Bronchial epithelial cell (primary cell): ENCODE measurements at regions not wholly inside any gene's neighbourhood (a gene's known extent, or its start where the extent isn't known, plus 50 kb on each side); places are given as distances from the start of the nearest gene placed in this dataset.

Experiments
- DNase-seq: peaks from one replicate; pipeline ENCODE4 v3.0.0-alpha.2; 2010; ENCODE audit warnings: low read depth
- FAIRE-seq: peaks from 2 replicates; lab custom pipeline; 2011; peaks lifted over from hg19 to GRCh38; lab: Jason Lieb, UNC
- H3K27me3 ChIP-seq: 2 replicates; pipeline ENCODE4 v1.5.1; 2011; ENCODE audit warnings: low read length; ENCODE audit not compliant: control insufficient read depth, insufficient read depth
- H3K36me3 ChIP-seq: 2 replicates; pipeline ENCODE4 v1.5.1; 2011; ENCODE audit warnings: low read length; ENCODE audit not compliant: control insufficient read depth, insufficient read depth
- H3K4me3 ChIP-seq: 2 replicates; pipeline ENCODE4 v1.5.1; 2011; ENCODE audit warnings: mild to moderate bottlenecking, low read depth, low read length, control low read depth
- CTCF ChIP-seq: IDR thresholded peaks from 2 replicates; pipeline ENCODE4 v1.5.1; 2011; ENCODE audit warnings: mild to moderate bottlenecking, moderate library complexity, low read length, control low read depth, inconsistent platforms; ENCODE audit not compliant: insufficient read depth, severe bottlenecking

- no peak for TF ChIP-seq CTCF
- H3K27me3 ChIP-seq: no peaks in the 10 kb centered on the region
- DNase-seq (no peak), FAIRE-seq (no peak)
- no peak overlapping the region for H3K4me3 ChIP-seq
- no peaks in the 10 kb centered on the region for H3K36me3 ChIP-seq
Measured at GRCh38 chr4:29704059-29704458, 1016.1 kb upstream of the PCDH7 start.

GRCh38 chr4:29708473-29708872, 1011.7 kb upstream of the PCDH7 start:
- H3K36me3 ChIP-seq: no peaks in the 10 kb centered on the region
- DNase-seq (peak; percentile 67), FAIRE-seq (peak; percentile 58)
- no peak overlapping the region for H3K4me3 ChIP-seq
- H3K27me3 ChIP-seq: no peaks in the 10 kb centered on the region
- TF ChIP-seq CTCF: no peak

- TF ChIP-seq CTCF: no peak
- Histone ChIP-seq H3K36me3 (no peaks in the 10 kb centered on the region), H3K4me3 (no peak overlapping the region), H3K27me3 (no peaks in the 10 kb centered on the region)
- DNase-seq: no peak
- FAIRE-seq: no peak
Measured at GRCh38 chr4:29710519-29710918, 1009.6 kb upstream of the PCDH7 start.

- Histone ChIP-seq H3K36me3 (no peaks in the 10 kb centered on the region), H3K27me3 (no peaks in the 10 kb centered on the region), H3K4me3 (no peak overlapping the region)
- no peak for TF ChIP-seq CTCF
- FAIRE-seq: no peak
- peak; percentile 18 for DNase-seq
Measured at GRCh38 chr4:29711226-29711625, 1008.9 kb upstream of the PCDH7 start.

- FAIRE-seq (no peak), DNase-seq (no peak)
- no peaks in the 10 kb centered on the region for H3K27me3 ChIP-seq
- H3K4me3 ChIP-seq: no peak overlapping the region
- TF ChIP-seq CTCF: no peak
- no peaks in the 10 kb centered on the region for H3K36me3 ChIP-seq
Measured at GRCh38 chr4:29717287-29718057, 1002.7 kb upstream of the PCDH7 start.

- Histone ChIP-seq H3K27me3 (no peaks in the 10 kb centered on the region), H3K4me3 (no peak overlapping the region), H3K36me3 (no peaks in the 10 kb centered on the region)
- FAIRE-seq (no peak), DNase-seq (no peak)
- no peak for TF ChIP-seq CTCF
Measured at GRCh38 chr4:29718136-29718535, 1002.0 kb upstream of the PCDH7 start.
